Mucosa of gallbladder (tissue), 1 donor: ENCODE measurements at regions not wholly inside any gene's neighbourhood (a gene's known extent, or its start where the extent isn't known, plus 50 kb on each side); places are given as distances from the start of the nearest gene placed in this dataset.

Experiments
- DNase-seq: peaks from one replicate; pipeline ENCODE4 v3.0.0-alpha.2; 2020; ENCODE audit warnings: low spot score
- donor health status: DM: no; HTN: no; CAD: no.

- no peak for DNase-seq
Measured at GRCh38 chr3:24596626-24597025, 102.0 kb upstream of the THRB start.

DNA sequence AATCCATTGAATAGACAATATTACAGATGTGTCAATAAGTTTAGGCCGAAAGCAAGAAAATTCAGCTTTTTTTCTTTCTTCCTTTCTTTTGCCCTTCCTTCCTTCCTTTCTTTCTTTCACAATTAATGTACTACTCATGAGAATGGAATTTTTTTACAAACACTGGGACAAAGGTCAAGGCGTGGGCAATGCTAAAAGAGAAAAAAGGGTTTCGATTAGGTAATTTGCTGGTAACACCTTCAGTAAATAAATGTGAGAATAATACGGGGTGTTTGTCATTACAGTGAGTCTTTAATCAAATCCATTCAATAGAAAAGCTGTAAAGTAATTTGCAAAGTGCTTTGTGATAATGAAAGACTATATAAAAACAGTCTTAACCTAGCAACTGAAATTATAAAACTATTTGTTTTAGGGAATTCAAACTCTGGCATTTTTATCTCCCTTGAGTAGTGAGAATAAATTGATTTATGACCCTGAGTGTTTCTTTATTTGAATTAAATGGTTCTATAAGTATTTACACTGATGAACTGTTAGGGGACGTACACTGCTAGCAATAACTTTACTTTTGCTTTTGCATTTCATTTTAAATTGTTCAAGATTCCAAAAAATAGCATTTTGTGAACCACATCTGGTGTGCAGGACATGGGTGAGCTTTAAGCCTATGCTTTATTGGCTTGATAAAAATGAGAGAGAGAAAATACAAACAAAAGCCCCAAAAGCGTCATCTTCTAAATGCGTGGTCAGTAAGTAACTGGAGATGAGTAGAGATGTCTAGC lies 104.2 kb upstream of the THRB start:
- peak; percentile 66 for DNase-seq

- DNase-seq, result no peak
Measured at GRCh38 chr3:24601066-24601939, 106.7 kb upstream of the THRB start.

GRCh38 chr3:24604215-24604614 lies 109.6 kb upstream of the THRB start:
- DNase-seq, result no peak

DNA sequence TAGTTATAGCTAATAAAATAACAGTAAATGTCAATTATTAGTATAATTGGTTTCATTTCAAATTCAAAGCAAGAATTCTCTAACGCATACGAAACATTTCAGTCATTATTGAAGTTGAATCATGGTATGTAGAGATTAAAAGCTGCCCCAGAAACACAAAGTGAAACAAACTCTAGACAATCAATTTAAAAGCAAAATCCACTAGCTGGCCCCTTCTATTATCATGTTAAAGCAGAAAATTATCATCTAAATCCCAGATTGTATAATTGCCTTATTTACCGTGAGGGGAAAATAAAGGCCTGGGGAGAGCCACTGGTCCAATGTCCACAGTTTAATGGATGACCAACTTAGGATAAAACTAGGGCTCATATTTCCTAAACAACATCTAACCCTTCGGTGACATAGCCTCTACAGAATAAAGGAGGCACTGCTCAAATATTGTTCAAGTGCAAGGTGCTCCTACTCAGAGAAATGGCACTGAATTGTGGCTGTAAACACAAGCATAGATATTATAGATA lies 110.9 kb upstream of the THRB start:
- DNase-seq, result no peak

DNA sequence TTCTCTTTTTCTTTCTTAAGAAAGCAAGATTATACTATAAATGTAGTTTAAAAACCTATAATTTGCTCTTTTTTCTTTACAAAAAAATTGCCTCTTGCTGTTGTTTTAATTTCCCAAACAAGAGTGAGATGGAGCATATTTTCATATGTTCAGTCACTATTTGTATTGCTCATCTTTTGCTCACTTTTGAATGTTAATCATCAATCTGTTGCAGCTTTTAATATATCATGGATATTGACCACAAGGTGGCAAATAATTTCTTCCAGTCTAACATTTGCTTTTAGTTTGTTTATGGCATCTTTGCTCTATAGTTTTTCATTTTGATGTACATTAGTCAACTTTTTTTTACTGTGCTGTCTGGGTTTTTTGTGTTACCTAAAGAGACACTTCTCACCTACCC lies 112.6 kb upstream of the THRB start:
- DNase-seq, result no peak

GRCh38 chr3:24608701-24609390 lies 114.2 kb upstream of the THRB start:
- DNase-seq, result no peak

DNA sequence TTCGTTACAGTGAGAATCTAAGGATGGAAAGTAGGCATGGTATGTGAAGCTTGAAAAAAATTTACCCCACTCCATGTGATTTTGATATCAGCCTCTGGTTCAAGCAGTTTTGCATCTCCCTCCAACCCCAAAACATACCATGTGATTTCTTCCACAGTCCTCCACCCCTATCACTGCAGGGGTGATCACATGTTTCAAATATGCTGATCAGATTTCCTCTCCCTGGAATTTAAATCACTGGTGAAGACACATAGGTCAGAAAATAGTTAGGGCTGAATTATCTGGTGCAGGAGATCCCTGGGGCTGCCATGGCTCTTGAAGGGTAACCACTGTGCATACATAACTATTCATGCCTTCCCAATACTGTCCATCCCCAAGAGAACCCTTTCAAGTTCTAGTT lies 119.7 kb upstream of the THRB start:
- DNase-seq, result no peak

GRCh38 chr3:24615177-24615576 lies 120.5 kb upstream of the THRB start:
- DNase-seq, result no peak

DNA sequence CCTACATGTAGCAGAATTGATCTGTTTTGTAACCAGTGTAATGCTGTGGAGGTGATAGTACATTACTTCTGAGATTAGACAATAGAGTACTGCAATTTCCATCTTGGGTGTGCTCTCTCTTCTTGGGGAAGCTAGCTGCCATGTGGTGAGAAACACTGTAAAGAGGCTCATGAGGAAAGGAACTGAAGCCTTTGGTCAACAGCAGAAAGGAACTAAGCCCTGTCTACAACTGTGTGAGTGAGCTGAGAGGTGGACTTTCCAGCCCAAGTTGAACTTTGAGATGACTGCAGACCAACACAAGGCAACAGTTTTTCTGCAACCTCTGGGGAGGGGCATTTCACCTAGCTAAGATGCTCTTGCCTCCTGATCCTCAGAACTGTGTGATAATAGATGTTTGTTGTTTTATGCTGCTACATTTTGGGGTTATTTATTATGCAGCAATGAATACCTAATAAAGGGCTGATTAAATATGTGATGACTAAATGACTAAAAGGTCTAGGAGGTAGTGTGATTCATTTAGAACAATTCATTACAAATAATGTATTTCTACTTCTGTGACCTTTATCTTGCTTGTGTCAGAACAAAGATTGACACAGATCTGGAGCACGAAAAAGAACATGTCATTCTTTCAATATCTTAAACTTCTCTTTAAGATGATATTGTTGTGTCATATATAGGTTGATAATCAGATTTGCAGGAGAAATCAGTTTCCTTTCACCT lies 121.6 kb upstream of the THRB start:
- no peak for DNase-seq

- no peak for DNase-seq
Measured at GRCh38 chr3:24622138-24622537, 127.5 kb upstream of the THRB start.

DNA sequence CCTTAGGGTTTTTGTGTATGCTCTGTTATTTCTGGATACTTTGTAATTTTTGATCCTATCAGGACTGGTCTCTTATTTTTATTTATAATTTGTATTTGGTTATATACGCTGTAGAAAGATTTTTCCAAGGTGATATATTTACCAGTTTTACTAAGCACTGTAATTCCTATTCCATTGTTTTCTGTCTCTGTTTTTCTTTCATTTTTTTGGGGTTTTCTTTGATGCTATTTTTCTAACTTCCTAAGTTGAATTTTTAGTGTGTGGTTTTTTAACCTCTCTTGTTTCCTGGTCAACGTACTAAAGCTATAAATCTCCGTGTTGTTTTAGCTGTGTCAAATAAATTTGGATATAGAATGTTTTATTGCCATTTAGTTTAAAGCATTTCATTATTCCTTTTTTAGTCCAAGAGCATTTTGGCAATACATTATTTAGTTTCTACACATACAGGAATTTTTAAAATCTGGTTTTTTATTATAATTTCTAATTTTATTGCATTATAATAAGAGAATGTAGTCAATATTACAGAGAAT lies 128.1 kb upstream of the THRB start:
- DNase-seq, result no peak

DNA sequence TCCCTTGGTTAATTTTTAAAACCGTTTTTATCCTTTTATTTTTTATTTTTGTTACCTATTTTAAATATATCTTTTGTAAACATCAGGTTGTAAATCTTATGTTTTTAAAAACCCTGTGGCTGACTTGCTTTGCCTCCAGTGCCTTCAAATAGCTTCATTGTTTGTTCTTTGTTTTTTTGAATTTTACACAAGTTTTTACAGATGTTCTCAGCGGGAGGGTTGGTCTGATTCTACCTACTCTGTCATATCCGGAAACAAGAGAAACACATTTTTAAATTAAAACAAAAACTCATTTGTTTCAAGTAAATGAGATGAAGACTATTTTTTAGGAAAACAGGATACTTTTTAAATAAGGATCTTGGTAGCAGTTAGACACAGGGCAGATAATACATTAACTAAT lies 129.0 kb upstream of the THRB start:
- DNase-seq, result no peak

GRCh38 chr3:24624938-24625681 lies 130.5 kb upstream of the THRB start:
- no peak for DNase-seq

DNA sequence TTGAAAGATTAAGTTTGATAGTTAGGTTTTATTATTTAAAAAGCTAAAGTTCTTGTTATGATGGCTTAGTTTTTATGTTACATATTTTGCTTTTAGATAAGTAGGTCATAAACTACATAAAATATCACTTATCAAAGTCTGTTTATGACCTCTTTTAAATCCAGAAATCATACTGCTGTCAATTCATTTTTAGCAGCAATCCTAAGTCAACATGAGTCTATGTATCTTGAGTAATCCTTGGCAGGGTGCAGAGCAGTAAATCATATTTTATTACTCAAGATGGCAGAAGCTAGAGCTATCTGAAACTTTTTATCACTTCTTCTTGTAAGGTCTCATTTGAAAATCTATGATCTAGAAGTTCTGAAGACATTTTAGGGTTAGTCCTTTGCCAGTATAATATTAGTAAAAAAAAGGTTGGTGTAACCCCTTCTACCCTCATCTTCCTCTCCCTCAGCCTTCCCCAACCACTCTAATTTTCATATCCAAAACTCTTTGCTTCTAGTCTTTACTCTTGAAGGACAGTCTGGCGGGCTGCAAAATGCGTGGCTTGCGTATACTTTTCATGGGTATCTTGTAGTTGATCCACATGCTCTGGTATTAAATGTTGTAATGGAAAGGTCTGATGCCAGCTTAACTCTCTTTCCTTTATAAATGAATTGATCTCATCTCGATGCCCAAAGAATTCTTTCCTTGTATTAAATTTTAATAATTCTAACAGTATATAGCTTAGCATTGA lies 134.0 kb upstream of the THRB start:
- DNase-seq, result no peak

- DNase-seq, result no peak
Measured at GRCh38 chr3:24631481-24631880, 136.8 kb upstream of the THRB start.

DNA sequence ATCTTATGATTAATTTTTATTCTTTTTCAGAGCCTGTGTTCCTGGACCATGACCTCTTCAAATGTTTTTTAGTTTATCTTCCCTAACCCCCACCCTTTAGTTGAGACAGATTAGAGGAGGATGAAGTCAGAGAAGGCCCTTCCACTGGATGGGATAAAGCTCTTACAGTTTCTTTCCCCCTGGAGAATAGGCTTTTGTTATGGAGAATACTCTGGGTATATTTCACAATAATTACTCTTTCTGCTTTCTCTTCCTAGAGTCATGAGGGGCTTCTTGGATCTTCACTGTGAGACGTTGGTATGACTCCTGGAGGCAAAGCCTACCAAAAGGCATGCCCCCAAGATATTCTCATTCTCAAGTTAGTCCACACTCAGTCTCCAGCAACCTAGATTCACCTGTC lies 144.4 kb upstream of the THRB start:
- no peak for DNase-seq

- DNase-seq, result no peak
Measured at GRCh38 chr3:24639481-24640329, 145.1 kb upstream of the THRB start.

- DNase-seq, result no peak
Measured at GRCh38 chr3:24640330-24640877, 145.8 kb upstream of the THRB start.
